SK-N-SH (cell line): ENCODE measurements at regions not wholly inside any gene's neighbourhood (a gene's known extent, or its start where the extent isn't known, plus 50 kb on each side); places are given as distances from the start of the nearest gene placed in this dataset.

Experiments used
- EP300 ChIP-seq, 2 experiments: IDR thresholded peaks; 2 replicates each; pipeline versions ENCODE4 v1.4.0 to v1.6.1; 2012; ENCODE audit warnings: borderline replicate concordance in 1 of 2, low read depth in 1 of 2, low read length in 1 of 2
- IRF3 ChIP-seq: fragments of 150-350 bp; IDR thresholded peaks from 2 replicates; pipeline ENCODE4 v1.6.1; 2016; ENCODE audit warnings: mild to moderate bottlenecking, low read depth, low read length
- NRF1 ChIP-seq: IDR thresholded peaks from 2 replicates; pipeline ENCODE4 v1.6.1; 2012; ENCODE audit warnings: low read depth, mild to moderate bottlenecking, low read length
- POLR2AphosphoS5 ChIP-seq: IDR thresholded peaks from 2 replicates; pipeline ENCODE4 v1.6.1; 2012; ENCODE audit warnings: low read depth, low read length
- RCOR1 ChIP-seq: fragments of 150-350 bp; IDR thresholded peaks from 2 replicates; pipeline ENCODE4 v1.6.1; 2017; ENCODE audit warnings: antibody characterized with exemption, low read length
- REST ChIP-seq: IDR thresholded peaks from 2 replicates; pipeline ENCODE4 v1.6.1; 2012; ENCODE audit warnings: mild to moderate bottlenecking, low read depth, low read length, moderate library complexity
- RFX5 ChIP-seq: IDR thresholded peaks from 2 replicates; pipeline ENCODE4 v1.6.1; 2012; ENCODE audit warnings: mild to moderate bottlenecking, improper control_type of control experiment, low read length
- TF ChIP-seq, protein P1 (sequence below): fragments of 200-600 bp; sonication (generic); IDR thresholded peaks from 2 replicates; pipeline ENCODE4 v1.6.1; 2017; ENCODE audit warnings: antibody characterized with exemption, mild to moderate bottlenecking, moderate library complexity

DNA sequence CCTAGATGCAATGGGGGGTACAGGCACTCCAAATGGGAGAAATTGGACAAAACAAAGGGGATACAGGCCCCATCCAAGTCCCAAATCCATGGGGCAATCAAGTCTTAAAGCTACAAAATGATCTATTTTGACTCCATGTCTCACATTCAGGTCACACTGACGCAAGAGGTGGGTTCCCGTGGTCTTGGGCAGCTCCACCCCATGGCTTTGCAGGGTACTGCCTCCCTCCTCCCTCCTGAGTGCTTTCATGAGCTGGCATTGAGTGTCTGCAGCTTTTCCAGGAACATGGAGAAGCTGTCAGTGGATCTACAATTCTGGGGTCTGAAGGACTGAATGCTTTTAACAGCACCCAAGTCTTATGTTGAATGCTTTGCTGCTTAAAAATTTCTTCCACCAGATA lies 274.5 kb upstream of the LRIG3 start:
- TF ChIP-seq REST (no peak), POLR2AphosphoS5 (no peak), RCOR1 (no peak), NRF1 (no peak), RFX5 (no peak), IRF3 (no peak), EP300 (IDR thresholded peaks at IDR 0.05; ENCODE audit: borderline replicate concordance in 1 of 2, low read depth in 1 of 2, low read length in 1 of 2) (no peak)
- TF ChIP-seq, protein P1, sequence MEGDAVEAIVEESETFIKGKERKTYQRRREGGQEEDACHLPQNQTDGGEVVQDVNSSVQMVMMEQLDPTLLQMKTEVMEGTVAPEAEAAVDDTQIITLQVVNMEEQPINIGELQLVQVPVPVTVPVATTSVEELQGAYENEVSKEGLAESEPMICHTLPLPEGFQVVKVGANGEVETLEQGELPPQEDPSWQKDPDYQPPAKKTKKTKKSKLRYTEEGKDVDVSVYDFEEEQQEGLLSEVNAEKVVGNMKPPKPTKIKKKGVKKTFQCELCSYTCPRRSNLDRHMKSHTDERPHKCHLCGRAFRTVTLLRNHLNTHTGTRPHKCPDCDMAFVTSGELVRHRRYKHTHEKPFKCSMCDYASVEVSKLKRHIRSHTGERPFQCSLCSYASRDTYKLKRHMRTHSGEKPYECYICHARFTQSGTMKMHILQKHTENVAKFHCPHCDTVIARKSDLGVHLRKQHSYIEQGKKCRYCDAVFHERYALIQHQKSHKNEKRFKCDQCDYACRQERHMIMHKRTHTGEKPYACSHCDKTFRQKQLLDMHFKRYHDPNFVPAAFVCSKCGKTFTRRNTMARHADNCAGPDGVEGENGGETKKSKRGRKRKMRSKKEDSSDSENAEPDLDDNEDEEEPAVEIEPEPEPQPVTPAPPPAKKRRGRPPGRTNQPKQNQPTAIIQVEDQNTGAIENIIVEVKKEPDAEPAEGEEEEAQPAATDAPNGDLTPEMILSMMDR = 0 out of 2 replicates have a peak, but pooled peaks have one; percentile 10
